ENCODE measurements at regions not wholly inside any gene's neighbourhood (a gene's known extent, or its start where the extent isn't known, plus 50 kb on each side); places are given as distances from the start of the nearest gene placed in this dataset.

DNA sequence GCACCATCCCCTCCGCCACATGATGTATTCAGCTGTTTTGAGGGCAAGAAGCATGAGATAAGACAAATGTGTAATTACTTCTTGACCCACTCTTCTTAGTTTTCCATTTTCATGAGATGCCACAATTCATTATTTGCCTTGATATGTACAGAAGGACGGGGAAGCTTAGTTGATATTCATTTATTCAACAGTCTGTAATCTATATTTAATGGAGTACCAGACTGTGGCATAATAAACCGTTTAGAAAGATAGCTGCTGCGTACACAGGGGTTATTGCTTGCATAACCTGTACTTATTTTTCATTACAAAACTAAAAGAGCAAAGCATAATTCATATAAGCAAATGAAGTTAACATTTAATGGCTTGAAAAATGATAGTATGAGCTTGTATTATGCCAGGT, 466.4 kb upstream of the GYPC start:
- TF ChIP-seq, protein P1, sequence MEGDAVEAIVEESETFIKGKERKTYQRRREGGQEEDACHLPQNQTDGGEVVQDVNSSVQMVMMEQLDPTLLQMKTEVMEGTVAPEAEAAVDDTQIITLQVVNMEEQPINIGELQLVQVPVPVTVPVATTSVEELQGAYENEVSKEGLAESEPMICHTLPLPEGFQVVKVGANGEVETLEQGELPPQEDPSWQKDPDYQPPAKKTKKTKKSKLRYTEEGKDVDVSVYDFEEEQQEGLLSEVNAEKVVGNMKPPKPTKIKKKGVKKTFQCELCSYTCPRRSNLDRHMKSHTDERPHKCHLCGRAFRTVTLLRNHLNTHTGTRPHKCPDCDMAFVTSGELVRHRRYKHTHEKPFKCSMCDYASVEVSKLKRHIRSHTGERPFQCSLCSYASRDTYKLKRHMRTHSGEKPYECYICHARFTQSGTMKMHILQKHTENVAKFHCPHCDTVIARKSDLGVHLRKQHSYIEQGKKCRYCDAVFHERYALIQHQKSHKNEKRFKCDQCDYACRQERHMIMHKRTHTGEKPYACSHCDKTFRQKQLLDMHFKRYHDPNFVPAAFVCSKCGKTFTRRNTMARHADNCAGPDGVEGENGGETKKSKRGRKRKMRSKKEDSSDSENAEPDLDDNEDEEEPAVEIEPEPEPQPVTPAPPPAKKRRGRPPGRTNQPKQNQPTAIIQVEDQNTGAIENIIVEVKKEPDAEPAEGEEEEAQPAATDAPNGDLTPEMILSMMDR (IDR thresholded peaks at IDR 0.05), result no peak
- TF ChIP-seq POLR2AphosphoS5 (IDR thresholded peaks at IDR 0.05), result no peak
